ENCODE measurements at regions not wholly inside any gene's neighbourhood (a gene's known extent, or its start where the extent isn't known, plus 50 kb on each side); places are given as distances from the start of the nearest gene placed in this dataset.

DNA sequence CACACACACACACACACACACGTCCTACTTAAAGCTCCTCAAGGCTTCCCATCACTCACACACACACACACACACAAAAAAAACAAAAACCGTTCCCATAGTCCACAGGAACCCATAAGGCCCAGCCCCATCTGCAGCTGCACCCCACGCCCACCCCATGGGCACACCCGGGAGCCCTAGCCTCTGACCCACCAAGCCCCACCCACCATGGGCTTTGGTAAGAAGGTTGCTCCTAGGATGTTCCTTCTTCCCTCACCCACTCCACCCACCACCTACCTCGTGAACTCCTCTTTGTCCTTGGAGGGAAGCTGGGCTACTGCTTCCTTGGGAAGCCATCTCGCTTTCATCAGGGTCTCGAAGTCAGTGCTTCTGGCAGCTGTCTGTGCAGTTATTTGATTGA lies 115.1 kb downstream of the TPRA1 start:
- TF ChIP-seq POLR2A (IDR thresholded peaks at IDR 0.05) = no peak
- TF ChIP-seq, protein P1, sequence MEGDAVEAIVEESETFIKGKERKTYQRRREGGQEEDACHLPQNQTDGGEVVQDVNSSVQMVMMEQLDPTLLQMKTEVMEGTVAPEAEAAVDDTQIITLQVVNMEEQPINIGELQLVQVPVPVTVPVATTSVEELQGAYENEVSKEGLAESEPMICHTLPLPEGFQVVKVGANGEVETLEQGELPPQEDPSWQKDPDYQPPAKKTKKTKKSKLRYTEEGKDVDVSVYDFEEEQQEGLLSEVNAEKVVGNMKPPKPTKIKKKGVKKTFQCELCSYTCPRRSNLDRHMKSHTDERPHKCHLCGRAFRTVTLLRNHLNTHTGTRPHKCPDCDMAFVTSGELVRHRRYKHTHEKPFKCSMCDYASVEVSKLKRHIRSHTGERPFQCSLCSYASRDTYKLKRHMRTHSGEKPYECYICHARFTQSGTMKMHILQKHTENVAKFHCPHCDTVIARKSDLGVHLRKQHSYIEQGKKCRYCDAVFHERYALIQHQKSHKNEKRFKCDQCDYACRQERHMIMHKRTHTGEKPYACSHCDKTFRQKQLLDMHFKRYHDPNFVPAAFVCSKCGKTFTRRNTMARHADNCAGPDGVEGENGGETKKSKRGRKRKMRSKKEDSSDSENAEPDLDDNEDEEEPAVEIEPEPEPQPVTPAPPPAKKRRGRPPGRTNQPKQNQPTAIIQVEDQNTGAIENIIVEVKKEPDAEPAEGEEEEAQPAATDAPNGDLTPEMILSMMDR (IDR thresholded peaks at IDR 0.05) = no peak
